Mesothelial cell of epicardium (in vitro differentiated cells): ENCODE measurements at regions not wholly inside any gene's neighbourhood (a gene's known extent, or its start where the extent isn't known, plus 50 kb on each side); places are given as distances from the start of the nearest gene placed in this dataset.

Source experiments
- DNase-seq, 2 experiments: peaks; one replicate each; pipeline ENCODE4 v3.0.0; 2021; ENCODE audit warnings: low spot score in 2 of 2; ENCODE audit not compliant: unreplicated experiment in 2 of 2
- H3K27ac Mint-ChIP-seq: 2 replicates; pipeline ENCODE4 v1.8.0; 2021; ENCODE audit warnings: mixed read lengths
- H3K27me3 Mint-ChIP-seq: 2 replicates; pipeline ENCODE4 v1.8.0; 2021; ENCODE audit warnings: low read depth, mixed read lengths
- H3K36me3 Mint-ChIP-seq: 2 replicates; pipeline ENCODE4 v1.8.0; 2021; ENCODE audit warnings: mixed read lengths
- H3K4me1 Mint-ChIP-seq: 2 replicates; pipeline ENCODE4 v1.8.0; 2021; ENCODE audit warnings: mixed read lengths
- H3K4me3 Mint-ChIP-seq: 2 replicates; pipeline ENCODE4 v1.8.0; 2021; ENCODE audit warnings: mild to moderate bottlenecking, moderate library complexity, mixed read lengths
- H3K9me3 Mint-ChIP-seq: 2 replicates; pipeline ENCODE4 v1.8.0; 2021; ENCODE audit warnings: mixed read lengths
- CTCF ChIP-seq: fragments of 200-600 bp; sonication (generic); IDR thresholded peaks from one replicate; pipeline ENCODE4 v1.5.0; 2021; ENCODE audit warnings: antibody characterized with exemption; ENCODE audit not compliant: unreplicated experiment

DNA sequence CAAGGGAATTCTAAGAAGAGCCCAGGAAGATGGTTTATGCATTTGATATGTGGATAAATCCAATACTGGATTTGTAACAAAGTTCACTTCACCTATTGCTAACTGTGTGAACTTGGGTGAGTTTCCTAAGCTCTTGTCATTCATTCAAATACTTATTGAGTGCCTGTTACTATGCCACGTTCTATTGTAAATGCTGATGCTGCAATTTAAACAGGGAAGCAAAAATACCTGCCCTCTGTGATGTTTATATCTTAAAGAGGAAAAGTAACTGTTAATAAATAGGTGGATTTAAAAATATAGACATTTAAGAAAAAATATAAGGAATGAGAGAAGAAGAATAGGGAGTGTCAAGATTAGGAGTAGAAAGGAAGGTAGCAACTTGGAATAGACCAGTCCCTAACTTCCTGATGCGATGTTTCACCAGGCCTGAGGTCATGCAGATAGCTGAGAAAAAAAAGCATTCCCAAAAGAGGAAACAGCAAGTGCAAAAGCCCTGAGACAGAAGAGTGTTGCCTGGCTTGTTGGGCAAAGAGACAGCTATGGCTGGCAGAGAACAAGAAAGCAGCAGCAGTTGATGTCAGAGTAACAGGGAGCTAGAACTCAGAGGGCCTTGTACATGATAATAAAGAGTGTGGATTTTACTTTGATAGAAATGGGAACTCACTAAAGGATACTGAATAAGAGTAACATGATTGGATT, 54.3 kb upstream of the TCF21 start:
- H3K4me3 Mint-ChIP-seq, result no peak overlapping the region
- H3K27ac Mint-ChIP-seq, result no peak overlapping the region
- H3K9me3 Mint-ChIP-seq, result no peaks in the 10 kb centered on the region
- TF ChIP-seq CTCF, result no peak
- H3K4me1 Mint-ChIP-seq, result peaks cover 17% of the 10 kb centered on the region
- no peak for DNase-seq
- H3K36me3 Mint-ChIP-seq, result no peaks in the 10 kb centered on the region
- peaks cover 10% of the 10 kb centered on the region for H3K27me3 Mint-ChIP-seq

GRCh38 chr6:133835901-133836300, 53.0 kb upstream of the TCF21 start:
- H3K36me3 Mint-ChIP-seq, result no peaks in the 10 kb centered on the region
- H3K27ac Mint-ChIP-seq, result peak overlapping the region; percentile 51
- TF ChIP-seq CTCF, result no peak
- H3K9me3 Mint-ChIP-seq, result no peaks in the 10 kb centered on the region
- H3K4me3 Mint-ChIP-seq, result no peak overlapping the region
- peaks cover 7% of the 10 kb centered on the region for H3K27me3 Mint-ChIP-seq
- no peak for DNase-seq
- peaks cover 17% of the 10 kb centered on the region for H3K4me1 Mint-ChIP-seq

GRCh38 chr6:133837801-133838349, 51.0 kb upstream of the TCF21 start:
- Mint-ChIP-seq H3K4me1 (peaks cover 17% of the 10 kb centered on the region), H3K36me3 (no peaks in the 10 kb centered on the region), H3K27me3 (peaks cover 5% of the 10 kb centered on the region), H3K9me3 (no peaks in the 10 kb centered on the region), H3K4me3 (peak overlapping the region; percentile 78), H3K27ac (peak overlapping the region; percentile 88)
- peak; percentile 38 to 76 for DNase-seq
- TF ChIP-seq CTCF, result peak; percentile 90
